Left ventricle myocardium inferior (tissue), 1 donor: ENCODE measurements at regions not wholly inside any gene's neighbourhood (a gene's known extent, or its start where the extent isn't known, plus 50 kb on each side); places are given as distances from the start of the nearest gene placed in this dataset.

Experiments used
- DNase-seq: peaks from one replicate; pipeline ENCODE4 v3.0.0-alpha.2; 2020
- H3K27ac ChIP-seq: fragments of 200-600 bp; replicated peaks from 2 replicates; pipeline ENCODE4 v1.8.0; 2021
- H3K27me3 ChIP-seq: fragments of 200-600 bp; 2 replicates; pipeline ENCODE4 v1.8.0; 2021; ENCODE audit warnings: low read depth
- H3K36me3 ChIP-seq: fragments of 200-600 bp; 2 replicates; pipeline ENCODE4 v1.8.0; 2021
- H3K4me1 ChIP-seq: fragments of 200-600 bp; 2 replicates; pipeline ENCODE4 v1.8.0; 2021
- H3K4me3 ChIP-seq: fragments of 200-600 bp; 2 replicates; pipeline ENCODE4 v1.8.0; 2021; ENCODE audit warnings: mild to moderate bottlenecking, moderate library complexity
- H3K9me3 ChIP-seq: fragments of 200-600 bp; replicated peaks from 2 replicates; pipeline ENCODE4 v1.8.0; 2021
- intact Hi-C: fragments of 100-400 bp; cut with micrococcal nuclease; formaldehyde crosslinking; loops from one replicate; pipeline ENCODE4 v1.11.0; 2022
- TF ChIP-seq, protein P1 (sequence below): fragments of 200-600 bp; IDR thresholded peaks from 2 replicates; pipeline ENCODE4 v1.8.0; 2021; ENCODE audit warnings: antibody characterized with exemption, mild to moderate bottlenecking, borderline replicate concordance
- donor health status: DM: no; HTN: yes; CAD: no; lungs with severe emphysema.

DNA sequence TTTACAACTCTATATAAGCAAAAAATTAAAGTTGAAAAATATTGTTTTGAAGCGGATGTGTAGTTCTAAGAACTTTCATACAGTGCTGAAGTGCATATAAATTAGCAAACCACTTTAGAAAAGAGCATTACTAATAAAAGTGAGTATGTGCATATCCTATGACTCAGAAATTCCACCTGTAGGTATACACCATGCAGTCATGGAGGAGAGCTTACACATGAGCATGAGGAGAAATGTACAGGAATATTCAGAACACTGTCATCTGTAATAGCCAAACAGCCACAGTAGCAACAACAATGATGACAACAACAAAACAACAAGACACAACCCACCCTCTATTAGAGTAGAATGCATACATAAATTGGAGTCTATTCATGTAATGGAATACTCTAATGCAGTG, 138.2 kb upstream of the ARRDC3 start:
- no peaks in the 10 kb centered on the region for H3K36me3 ChIP-seq
- no peaks in the 10 kb centered on the region for H3K4me1 ChIP-seq
- H3K9me3 ChIP-seq = no peaks in the 10 kb centered on the region
- H3K27me3 ChIP-seq = no peaks in the 10 kb centered on the region
- no peak overlapping the region for H3K27ac ChIP-seq
- TF ChIP-seq, protein P1, sequence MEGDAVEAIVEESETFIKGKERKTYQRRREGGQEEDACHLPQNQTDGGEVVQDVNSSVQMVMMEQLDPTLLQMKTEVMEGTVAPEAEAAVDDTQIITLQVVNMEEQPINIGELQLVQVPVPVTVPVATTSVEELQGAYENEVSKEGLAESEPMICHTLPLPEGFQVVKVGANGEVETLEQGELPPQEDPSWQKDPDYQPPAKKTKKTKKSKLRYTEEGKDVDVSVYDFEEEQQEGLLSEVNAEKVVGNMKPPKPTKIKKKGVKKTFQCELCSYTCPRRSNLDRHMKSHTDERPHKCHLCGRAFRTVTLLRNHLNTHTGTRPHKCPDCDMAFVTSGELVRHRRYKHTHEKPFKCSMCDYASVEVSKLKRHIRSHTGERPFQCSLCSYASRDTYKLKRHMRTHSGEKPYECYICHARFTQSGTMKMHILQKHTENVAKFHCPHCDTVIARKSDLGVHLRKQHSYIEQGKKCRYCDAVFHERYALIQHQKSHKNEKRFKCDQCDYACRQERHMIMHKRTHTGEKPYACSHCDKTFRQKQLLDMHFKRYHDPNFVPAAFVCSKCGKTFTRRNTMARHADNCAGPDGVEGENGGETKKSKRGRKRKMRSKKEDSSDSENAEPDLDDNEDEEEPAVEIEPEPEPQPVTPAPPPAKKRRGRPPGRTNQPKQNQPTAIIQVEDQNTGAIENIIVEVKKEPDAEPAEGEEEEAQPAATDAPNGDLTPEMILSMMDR = no peak
- DNase-seq = no peak
- intact Hi-C loops = no loop called here
- H3K4me3 ChIP-seq = no peak overlapping the region

DNA sequence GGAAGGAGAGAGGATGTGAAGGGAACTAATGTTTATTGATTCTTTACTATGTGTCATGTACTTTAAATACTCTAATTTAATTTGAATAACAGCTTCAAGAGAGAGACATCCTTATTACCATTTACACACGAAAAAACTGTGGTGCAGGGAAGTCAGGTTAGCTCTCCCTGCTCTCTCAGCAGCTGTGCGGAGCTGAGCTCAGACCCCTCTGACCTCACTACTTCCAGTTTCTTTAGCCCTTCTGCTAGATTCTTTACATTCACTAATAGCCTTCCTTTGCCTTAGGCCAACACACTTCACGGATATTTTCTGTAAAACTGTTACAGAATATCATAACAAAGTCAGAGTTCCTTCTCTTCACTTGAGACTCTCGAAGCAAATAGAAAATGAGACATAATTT, 131.3 kb upstream of the ARRDC3 start:
- DNase-seq = no peak
- TF ChIP-seq, protein P1 = no peak
- no peak overlapping the region for H3K4me3 ChIP-seq

DNA sequence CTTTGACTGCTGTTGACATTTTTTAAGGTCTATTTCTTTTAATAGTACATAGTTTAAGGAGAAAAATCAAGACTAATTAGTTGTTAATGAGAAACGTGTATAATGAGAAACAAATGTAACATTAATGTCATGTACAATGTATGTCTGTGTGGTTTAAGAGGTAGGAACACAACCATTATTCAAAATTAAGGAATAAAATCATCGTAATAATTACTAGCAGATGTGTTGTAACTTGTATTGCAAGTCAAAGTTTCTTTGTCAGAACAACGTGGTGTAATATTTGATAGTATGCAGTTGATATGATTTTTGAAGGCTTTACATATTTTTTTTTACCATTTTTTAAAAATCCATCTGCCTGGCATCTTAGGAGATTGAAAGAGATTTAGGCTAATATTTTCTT, 120.2 kb upstream of the ARRDC3 start:
- no peak overlapping the region for H3K4me3 ChIP-seq
- H3K9me3 ChIP-seq = no peaks in the 10 kb centered on the region
- no peaks in the 10 kb centered on the region for H3K36me3 ChIP-seq
- TF ChIP-seq, protein P1 = no peak
- no peaks in the 10 kb centered on the region for H3K4me1 ChIP-seq
- no peaks in the 10 kb centered on the region for H3K27me3 ChIP-seq
- DNase-seq = no peak
- intact Hi-C loops = no loop called here
- no peak overlapping the region for H3K27ac ChIP-seq

More for the DNA sequence above, 131.3 kb upstream of the ARRDC3 start:
- H3K9me3 ChIP-seq = no peaks in the 10 kb centered on the region
- H3K36me3 ChIP-seq = no peaks in the 10 kb centered on the region
- no peaks in the 10 kb centered on the region for H3K4me1 ChIP-seq
- H3K27me3 ChIP-seq = no peaks in the 10 kb centered on the region
- no peak overlapping the region for H3K27ac ChIP-seq
- intact Hi-C loops = no loop called here

DNA sequence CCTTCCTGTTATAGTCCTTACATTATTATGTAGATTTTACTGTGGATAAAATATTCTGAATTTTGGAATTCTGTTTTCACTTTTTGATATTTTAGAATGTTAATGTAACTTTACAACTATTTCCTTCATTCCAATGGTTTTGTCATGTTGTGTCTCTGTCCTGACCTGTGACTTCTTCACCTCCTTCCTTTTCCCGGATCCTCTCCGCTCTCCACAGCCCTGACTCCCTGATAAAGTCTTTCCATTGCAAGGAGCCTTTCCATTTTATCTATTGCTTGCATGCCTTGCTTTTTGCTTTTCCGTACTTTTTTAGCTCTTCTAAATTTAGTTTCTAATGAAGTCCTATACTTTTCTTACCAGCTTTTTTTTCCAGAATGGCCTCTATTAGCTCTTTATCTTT, 117.6 kb upstream of the ARRDC3 start:
- H3K4me1 ChIP-seq = no peaks in the 10 kb centered on the region
- no peaks in the 10 kb centered on the region for H3K36me3 ChIP-seq
- intact Hi-C loops = no loop called here

DNA sequence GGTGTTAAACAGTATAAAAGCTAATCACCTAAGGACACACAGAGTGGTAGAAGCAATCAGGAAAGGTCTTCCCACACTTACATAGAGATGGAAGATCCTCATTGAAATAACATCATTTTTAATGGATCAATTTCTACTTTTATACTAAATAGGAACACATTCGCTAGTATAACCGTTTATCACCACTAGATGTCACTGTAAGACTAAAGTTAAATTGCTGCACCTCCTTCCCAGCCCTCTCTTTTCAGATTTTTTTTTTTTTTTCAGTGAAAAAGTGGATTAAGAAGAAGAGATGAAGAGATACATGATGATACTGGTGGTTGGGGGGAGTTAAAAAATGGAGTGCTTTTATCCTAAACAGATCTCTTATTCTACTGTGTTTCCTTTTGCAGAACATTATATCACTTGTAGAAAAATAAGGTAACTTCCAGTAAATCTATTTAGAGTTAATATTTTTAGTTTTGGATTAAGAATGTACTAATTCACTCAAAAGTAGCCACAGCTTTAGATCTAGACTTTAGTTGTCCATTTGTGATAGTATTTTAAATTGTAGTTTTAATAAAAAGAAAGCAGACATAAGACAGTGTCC, 116.9 kb upstream of the ARRDC3 start:
- intact Hi-C loops = no loop called here
- no peak overlapping the region for H3K27ac ChIP-seq

More for the DNA sequence above, 117.6 kb upstream of the ARRDC3 start:
- H3K4me3 ChIP-seq = no peak overlapping the region
- H3K9me3 ChIP-seq = no peaks in the 10 kb centered on the region
- no peak for DNase-seq
- TF ChIP-seq, protein P1 = no peak
- no peaks in the 10 kb centered on the region for H3K27me3 ChIP-seq
- no peak overlapping the region for H3K27ac ChIP-seq

More for the DNA sequence above, 116.9 kb upstream of the ARRDC3 start:
- no peaks in the 10 kb centered on the region for H3K27me3 ChIP-seq
- H3K36me3 ChIP-seq = no peaks in the 10 kb centered on the region
- DNase-seq = no peak
- no peak overlapping the region for H3K4me3 ChIP-seq
- TF ChIP-seq, protein P1 = peak; percentile 71
- no peaks in the 10 kb centered on the region for H3K4me1 ChIP-seq
- H3K9me3 ChIP-seq = no peaks in the 10 kb centered on the region
